ENCODE measurements at regions not wholly inside any gene's neighbourhood (a gene's known extent, or its start where the extent isn't known, plus 50 kb on each side); places are given as distances from the start of the nearest gene placed in this dataset.
"Not testable (repeated sequence)": the region's sequence is repeated elsewhere in the genome, so short reads cannot be mapped to it uniquely, and the experiment has no call there.

DNA sequence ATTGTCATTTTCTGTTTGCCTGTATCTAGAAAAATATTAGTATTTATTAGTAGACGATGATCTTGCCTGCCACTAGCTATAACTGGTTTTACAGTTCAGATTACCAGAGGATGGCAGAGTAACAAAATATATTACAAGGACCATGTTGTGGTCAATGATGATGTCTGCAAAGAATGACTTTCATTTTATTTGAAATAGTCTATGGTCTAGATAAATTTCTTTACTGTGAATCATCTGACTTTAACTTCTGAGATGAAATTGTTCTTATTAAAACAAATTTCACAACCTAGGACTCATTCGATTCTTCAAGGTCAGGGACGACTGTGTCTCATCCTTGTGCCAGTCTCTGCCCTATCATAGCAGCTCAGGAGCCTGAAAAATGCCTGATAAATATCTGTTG lies 637.8 kb upstream of the KLF12 start:
- no peak for DNase-seq

DNA sequence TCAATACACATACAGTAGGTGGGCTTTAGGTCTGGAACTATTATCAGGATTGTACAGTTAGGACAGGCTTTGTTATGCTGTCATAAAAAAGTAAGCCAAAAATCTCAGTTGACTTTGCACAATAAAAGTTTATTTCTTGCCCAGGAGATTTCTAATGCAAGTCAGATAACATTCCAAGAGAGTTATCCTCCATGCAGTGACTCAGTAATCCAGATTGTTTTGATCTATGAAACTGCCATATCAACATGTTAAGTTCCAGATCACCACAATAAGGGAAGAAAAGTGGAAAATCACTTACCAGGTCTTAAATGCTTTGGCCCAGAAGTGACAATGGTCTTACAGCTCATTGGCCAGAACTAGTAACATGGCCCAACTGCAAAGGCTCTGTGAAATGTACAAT lies 636.2 kb upstream of the KLF12 start:
- no peak for DNase-seq

DNA sequence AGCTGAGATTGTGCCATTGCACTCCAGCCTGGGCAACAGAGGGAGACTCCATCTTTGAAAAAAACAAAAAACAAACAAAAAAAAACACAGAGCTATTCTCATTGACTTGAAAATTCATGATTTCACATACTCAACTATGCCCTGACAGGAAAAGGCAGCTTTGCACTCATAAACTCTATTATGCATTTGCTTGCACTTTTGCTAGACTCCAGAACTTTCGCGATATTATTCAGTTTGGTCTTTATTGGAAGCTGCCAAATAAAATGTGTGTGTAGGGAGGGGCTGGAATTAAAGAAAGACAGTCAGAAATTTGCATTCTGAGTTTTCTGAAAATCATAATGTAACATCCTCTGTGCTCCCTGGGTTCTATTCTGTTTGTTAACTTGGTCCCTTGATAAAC lies 635.1 kb upstream of the KLF12 start:
- no peak for DNase-seq

DNA sequence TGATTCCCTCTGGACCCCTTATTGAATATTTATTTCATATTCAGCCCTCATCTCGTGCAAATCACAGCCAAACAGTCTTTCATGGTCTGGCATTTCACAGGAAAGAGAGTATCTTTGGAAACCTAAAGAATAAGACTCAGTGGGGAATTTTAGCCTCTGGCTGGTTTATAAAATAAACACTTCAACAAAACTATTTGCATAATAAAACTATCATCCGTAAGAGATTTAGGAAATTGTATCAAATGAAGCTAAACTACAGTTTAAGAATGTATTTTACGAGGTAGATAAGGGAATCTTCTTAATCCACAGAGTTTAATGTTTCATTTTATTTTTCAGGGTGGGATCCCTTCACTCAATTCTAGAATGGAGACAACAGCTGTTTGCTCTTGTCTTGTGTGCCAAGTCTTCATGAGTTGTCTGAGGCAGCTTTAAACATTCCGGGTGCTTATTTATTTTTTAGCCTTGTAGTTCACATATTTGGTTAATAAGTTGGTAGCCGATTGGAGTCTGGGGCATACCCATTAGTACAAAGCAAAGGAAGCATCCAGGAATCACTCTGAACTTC lies 634.4 kb upstream of the KLF12 start:
- no peak for DNase-seq

DNA sequence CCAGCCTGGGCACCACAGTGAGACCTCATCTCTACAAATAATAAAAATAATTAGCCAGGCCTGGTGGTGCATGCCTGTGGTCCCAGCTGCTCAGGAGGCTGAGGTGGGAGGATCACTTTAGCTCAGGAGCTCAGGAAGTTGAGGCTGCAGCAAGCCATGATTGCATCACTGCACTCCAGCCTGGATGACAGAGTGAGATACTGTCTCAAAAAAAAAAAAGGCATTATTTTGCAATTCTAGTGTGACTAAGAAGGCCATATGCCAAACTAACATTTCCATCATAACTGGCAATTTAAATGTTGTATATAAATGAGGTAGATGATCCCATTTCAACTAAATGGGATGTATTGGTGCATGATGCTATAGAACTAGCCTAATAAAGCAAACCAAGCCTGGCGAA lies 632.8 kb upstream of the KLF12 start:
- DNase-seq = no peak

DNA sequence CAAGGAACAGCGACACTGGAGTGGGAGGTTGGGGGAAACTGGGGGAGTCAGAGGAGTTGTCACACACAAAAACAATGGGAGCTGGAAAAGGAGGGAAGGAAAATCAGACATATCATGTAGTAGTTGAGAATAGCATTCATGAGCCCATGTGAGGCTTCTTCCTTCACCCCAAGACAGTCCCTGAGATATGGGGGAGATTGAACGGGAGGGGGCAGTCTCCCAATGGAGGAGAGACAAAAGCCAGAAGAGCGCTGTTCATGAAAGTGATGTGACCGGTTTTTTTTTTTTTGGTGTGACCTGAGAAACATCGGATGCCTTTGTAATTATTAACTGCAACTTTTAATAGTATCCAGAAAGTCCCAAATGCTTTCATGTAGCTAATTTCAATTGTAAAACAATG lies 631.8 kb upstream of the KLF12 start:
- no peak for DNase-seq

DNA sequence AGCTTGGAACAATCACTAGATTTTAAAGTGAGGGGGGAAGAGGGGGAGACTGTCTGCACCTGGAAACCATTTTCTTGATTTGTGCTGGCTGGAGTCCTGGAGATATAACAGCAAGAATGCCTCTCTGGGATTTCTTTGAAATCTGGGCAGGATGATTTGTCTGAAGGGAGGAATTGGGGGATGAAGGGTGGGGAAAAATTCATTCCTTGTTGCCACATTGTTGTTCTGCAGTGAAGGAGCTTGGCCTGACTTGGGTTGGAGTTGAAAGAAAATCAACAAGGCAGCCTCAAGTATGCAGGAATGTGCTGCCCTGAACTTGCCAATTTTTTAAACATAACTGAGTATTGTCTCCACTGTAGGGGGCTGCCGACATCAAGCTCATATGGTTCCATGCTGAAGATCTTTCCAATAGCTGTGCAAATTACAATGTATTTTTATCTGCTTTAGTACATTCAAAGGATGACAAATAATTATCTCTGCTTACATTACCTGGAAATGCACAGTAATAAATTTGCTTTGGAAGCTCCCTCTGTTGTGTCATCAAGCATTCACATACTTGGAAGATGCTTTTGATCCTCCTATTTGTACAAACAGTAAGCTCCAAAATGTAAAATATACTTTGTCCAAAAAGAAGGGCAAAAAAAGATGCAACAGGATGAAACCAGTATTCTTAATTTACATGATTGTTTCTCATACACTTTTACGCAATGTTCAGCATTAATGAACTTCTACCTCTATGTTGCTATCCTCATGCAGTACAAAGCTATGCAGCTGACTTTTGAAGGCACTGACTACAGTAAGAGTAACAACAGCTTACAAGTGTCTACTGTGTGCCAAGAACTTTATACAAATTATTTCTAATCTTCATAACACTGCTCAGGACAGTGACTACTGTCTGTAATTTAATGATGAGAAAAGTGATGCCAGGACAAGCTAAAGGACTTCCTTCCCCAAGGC lies 627.9 kb upstream of the KLF12 start:
- DNase-seq = no peak

DNA sequence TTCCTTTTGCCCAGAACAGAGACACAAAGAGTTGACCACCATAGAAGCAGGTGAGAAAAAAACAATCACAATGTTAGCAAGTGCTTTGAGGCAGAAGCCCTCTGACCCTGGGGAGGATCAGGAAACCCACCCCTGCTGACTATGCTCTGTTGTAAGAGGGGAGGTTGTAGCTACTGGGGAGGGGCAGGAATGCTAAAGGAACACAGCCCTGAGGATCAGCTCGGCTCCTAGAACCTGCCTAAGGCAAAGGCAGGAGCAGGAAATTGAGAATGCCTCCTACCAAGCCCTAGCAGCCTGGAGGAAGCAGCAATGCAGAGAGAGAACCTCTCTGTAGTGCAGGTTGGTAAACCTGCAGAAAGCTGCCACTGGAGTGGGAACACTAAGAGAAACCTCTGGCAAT lies 624.0 kb upstream of the KLF12 start:
- no peak for DNase-seq

DNA sequence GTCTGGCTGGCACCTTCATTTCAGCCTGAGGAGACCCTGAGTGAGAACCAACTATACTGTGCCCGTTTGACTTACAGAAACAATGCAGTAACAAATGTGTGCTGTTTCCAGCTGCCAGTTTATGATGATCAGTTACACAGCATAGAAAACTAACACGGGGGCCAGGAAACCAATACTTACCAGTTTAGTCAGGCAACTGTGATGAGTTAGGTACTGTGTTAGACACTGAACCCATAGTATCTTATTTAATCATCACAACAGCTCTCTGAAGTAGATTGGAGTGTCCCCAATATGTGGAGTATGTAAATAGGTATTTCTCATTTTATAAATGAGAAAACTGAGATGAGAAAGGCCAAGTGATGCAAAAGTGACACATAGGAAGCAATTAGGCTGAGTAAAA lies 620.9 kb upstream of the KLF12 start:
- no peak for DNase-seq

DNA sequence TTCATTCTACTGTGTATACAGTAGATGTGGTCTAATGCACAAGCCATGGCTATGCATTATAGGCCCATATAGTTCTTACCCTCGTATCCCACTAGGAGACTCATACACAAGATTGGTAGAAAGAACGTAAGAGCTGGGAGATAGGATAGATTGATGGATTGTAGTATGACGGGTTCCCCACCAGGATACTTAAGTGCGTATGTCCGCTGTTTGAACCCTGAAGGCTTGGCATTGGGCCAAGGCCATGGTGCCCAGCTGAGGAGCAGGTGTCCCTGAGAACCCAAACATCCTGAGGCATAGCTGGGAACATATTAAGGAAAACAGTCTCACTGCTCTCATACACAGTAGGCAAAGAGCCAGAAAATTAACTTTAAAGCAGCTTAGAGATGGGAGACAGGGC lies 617.5 kb upstream of the KLF12 start:
- DNase-seq = no peak

DNA sequence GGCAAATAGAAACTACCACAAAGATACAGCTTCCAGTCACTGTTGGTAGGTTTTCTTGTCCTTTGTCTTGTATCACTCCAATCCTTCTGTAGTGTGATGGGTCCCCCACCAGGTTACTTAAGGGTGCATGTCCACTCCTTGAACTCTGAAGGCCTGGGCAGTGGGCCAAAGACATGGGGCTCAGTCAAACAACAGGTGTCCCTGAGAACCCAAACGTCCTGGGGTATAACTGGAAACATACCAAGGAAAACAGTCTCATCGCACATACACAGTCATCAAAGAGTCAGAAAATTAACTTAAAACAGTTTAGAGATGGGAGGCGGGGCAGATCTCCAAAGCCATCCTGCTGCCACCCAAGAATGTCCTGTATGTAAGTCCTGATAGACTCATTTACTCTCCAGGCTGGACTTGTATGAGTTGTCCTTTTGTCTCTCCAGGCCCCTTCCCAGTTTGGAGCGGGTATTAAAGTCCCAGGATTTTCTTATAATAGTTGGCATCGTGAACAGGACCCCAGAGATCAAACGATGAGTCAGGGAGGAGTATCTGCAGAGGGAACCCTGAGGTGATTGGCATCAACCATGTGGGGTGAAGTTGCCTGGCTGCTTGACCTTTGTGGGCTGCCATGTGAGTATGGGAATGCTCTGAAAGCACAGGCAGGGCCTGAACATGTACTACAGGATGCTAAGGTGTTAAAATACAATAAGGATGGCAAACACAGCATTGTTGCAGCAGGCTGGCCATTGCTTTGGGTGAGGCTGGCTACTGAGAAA lies 613.2 kb upstream of the KLF12 start:
- no peak for DNase-seq

DNA sequence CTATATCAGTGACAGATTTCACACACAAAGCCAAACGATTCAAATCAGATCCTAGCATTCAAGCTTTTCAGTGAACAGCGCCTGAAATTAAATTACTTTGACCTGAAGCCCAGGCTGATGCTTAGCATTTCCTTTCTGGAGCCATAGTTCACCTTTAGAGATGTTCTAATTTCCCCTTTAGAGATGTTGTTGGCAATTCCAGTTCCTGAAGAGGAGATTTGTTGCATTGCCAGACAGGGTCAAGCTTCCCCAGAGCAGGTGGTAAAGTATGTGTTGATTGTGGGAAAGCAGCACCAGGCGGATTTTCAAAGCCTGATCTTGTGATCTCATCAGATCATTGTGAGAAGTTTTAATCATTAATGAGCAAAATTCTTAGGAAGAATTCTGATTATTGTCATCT lies 609.8 kb upstream of the KLF12 start:
- no peak for DNase-seq

DNA sequence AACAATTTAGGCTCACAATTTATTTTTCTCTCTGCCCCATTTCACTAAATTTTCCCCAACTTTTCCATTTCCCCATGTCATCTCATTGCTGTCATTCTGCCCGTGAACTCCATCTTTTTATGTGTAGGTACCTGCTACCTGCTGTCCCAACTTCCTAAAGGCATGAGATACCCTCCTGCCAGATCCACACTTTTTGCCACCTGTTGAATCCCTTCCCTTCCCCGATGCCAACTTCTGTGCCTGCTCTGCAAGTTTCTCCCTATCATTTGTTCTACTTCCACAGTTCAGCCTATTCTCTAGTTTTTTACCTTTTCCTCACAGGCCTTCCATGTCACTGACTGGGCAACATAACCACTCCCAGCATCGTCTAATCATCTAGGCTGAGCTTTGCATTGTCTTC lies 607.5 kb upstream of the KLF12 start:
- DNase-seq = no peak

DNA sequence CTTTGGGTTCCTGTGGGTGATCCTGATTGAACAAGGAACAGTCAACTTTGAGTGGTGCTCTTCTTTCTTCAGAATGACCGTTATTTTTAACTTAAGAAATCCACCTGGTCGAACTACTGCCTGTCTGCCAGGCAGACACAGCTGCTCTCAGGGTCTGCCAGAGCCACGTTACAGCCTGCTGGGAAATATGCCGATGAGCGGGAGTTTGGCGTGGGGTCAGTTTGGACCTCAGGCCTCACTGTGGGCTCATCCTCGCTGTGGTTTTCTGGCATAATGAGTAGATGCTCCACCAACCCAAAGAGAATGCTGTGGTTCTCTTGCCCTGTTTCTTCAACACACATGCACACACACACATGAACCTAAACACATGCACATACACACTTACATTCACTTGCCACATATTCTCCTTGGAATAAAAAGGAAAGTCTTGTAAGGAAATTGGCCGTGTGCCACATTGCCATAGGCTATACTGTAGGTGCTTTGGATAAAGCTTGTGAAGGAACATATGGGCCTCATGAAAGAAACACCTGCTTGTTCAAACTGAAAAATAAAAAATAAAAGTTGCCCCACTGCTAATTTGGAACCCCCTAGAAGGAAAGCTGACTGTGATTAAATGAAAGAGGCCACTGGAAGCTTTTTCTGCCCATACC lies 598.7 kb upstream of the KLF12 start:
- DNase-seq = no peak

DNA sequence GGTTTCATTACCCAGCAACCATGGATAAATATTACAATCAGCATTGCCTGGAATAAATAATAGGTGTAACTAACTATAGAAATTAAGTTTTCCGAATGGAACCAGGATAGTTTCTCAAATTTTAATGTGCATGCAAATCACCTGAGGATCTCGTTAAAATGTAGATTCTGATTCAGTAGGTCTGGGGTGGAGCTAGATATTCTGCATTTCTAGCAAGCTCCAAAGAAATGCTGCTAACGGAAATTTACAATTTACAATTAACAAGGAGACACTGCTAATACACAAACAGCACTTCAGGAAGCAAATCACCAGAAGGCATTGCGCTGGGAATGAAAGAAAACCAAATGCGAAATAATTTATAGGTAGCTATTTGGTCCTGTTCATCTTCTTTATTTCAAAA lies 597.5 kb upstream of the KLF12 start:
- no peak for DNase-seq

DNA sequence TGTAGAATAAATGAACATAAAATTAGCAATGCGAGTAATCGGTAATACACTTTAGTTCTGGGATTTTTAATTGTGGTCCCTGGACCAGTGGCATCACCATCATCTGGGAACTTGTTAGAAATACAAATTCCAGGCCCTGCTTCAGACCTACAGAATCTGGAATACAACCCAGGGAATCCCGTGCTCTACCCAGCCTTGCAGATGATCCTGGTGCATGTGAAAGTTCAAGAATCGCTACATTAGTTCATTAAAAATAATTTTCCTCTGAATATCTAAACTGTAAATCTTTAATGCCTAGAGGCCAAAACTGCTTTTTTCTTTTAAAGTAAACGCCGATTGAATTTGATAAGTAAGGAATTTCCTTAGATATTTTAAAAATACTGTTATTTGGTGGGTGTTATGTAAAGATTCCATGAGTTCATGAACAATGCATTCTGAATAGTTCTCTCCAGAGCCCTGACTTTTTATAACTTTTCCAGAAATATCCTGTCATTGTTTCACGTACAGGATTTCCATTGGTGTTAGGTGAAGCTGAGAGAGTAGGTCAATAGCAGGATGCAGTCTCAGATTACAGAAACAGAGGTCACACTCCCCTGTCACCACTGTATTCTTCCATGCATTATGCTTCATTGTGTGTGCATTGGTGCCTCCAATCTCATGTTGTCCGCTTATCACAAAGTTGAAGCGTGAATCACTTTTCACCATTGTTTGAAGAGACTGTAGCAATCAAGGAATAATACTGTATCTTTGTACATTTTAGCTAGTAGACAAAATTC lies 596.5 kb upstream of the KLF12 start:
- DNase-seq = no peak

DNA sequence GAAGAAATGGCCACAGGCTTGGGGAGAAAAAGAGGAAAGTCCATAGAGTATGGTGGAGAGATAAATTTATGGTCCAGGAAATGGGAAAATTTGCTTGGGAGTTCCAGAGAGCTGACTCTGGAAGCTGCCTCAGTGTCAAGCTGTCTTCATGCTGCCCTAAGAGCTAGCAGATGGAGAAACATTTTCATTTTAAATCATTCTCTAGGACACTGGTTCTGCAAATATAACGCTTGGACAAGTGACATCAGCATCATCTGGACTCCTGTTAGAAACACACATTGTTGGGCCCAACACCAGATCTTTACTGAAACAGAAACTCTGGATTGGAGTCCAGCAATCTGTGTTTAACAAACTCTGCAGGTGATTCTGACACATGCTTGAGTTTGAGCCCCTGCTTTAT lies 592.0 kb upstream of the KLF12 start:
- DNase-seq = no peak

DNA sequence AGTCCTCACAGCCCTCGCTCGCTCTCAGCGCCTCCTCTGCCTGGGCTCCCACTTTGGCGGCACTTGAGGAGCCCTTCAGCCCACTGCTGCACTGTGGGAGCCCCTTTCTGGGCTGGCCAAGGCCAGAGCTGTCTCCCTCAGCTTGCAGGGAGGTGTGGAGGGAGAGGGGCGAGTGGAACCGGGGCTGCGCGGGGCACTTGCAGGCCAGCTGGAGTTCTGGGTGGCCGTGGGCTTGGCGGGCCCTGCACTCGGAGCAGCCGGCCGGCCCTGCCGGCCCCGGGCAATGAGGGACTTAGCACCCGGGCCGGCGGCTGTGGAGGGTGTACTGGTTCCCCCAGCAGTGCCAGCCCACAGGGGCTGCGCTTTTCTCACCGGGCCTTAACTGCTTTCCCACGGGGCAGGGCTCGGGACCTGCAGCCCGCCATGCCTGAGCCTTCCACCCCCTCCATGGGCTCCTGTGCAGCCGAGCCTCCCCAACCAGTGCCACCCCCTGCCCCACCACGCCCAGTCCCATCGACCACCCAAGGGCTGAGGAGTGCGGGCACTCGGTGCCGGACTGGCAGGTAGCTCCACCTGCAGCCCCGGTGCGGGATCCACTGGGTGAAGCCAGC lies 584.1 kb upstream of the KLF12 start:
- not testable (repeated sequence) for DNase-seq

DNA sequence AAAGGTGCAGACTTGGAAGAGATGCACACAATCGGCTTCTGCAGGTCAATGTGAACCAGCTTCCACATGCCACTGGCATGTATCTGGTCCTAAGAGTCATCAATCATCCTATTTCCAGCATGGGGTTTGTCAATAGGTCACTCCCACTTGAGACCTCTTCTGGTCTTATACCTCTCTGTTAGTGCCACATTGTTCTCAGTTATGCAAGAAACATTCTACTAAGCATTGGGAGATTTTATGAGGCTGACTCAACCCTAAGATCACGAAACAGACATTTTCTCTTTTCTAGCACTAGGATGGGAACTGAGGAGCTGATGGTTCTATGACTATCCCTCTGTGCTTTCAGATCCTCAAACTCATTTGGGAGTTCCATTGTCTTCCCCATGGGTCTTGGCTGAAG lies 581.5 kb upstream of the KLF12 start:
- no peak for DNase-seq

DNA sequence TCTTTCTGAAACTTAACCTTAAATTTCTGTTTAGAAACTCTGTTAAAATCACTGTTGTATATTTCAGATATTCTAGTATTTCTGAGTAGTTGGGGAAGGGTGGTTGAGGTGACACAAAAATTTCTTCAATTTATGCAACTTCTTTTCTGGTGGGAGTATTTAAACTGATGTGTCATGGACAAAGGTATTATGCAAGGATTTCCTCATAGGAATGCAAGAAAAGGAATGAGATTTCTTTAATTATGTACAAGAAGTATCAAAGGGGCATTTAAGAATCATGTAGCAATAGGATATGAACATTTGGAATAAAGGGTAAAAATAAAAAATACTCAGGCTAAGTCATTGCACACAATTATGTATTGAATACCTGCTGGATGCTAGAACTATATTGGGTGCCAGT lies 575.8 kb upstream of the KLF12 start:
- DNase-seq = no peak

DNA sequence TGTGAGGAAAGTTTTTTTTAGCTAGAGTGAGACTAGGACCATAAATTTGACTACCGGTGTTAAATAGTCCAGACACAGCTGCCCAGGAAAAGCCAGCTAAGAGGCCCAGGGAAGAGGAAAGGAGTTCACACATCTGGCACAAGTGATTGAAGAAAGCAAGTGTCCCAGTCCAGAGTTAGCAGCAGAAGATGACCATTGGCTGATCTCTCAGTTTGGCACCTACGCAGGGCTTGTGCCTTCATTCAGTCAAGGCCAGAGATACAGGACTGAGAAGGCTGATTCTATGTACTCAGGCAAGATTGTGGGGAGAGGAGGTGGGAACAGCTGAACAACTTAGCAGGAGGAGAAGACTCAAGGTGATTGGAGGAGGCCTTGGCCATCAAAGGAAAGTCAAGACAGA lies 575.0 kb upstream of the KLF12 start:
- no peak for DNase-seq

DNA sequence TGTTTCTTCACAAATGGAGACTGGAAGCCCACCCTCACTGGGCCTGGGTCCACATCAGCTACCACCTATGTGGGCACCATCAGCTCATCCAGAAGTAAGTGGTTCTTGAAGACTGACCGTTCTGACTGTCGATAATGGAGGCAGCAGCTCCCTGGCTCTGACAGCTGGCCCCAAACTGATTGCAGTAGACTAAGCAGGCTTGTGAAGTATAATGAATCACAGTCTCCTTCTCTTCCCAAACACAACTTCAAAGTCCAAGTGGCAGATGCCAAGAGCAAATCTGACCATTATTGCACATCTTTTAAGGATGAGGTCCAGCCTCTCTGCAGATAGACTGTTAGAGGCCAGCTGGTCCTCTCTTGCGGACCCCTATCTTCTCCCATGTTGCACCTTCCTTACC lies 574.4 kb upstream of the KLF12 start:
- DNase-seq = no peak
